Ishikawa (cell line): ENCODE measurements at regions not wholly inside any gene's neighbourhood (a gene's known extent, or its start where the extent isn't known, plus 50 kb on each side); places are given as distances from the start of the nearest gene placed in this dataset.

Source experiments
- EP300 ChIP-seq: IDR thresholded peaks from 2 replicates; pipeline ENCODE4 v1.6.1; 2012; ENCODE audit warnings: borderline replicate concordance
- FOXM1 ChIP-seq: IDR thresholded peaks from 2 replicates; pipeline ENCODE4 v1.6.1; 2012; ENCODE audit warnings: low read depth, borderline replicate concordance
- MAX ChIP-seq: IDR thresholded peaks from 2 replicates; pipeline ENCODE4 v1.6.1; 2012
- RAD21 ChIP-seq: IDR thresholded peaks from 2 replicates; pipeline ENCODE4 v1.6.1; 2012; ENCODE audit warnings: low read depth
- REST ChIP-seq: IDR thresholded peaks from 2 replicates; pipeline ENCODE4 v1.6.1; 2012; ENCODE audit warnings: low read depth, mild to moderate bottlenecking
- TAF1 ChIP-seq: IDR thresholded peaks from 2 replicates; pipeline ENCODE4 v1.6.1; 2012; ENCODE audit warnings: low read depth, mild to moderate bottlenecking
- TCF12 ChIP-seq: IDR thresholded peaks from 2 replicates; pipeline ENCODE4 v1.6.1; 2012; ENCODE audit warnings: low read depth
- TEAD4 ChIP-seq: IDR thresholded peaks from 2 replicates; pipeline ENCODE4 v1.6.1; 2012
- YY1 ChIP-seq: IDR thresholded peaks from 2 replicates; pipeline ENCODE4 v1.6.1; 2012; ENCODE audit warnings: low read depth
- ZBTB7A ChIP-seq: IDR thresholded peaks from 2 replicates; pipeline ENCODE4 v1.6.1; 2012; ENCODE audit warnings: low read depth

- TF ChIP-seq YY1 (no peak), TCF12 (no peak), EP300 (no peak), REST (no peak), RAD21 (no peak), TEAD4 (no peak), ZBTB7A (no peak), MAX (no peak), TAF1 (no peak), FOXM1 (no peak)
Observed at GRCh38 chr3:159091936-159092335, 290.1 kb downstream of the MFSD1 start.
